Endothelial cell of umbilical vein (primary cell): ENCODE measurements at regions not wholly inside any gene's neighbourhood (a gene's known extent, or its start where the extent isn't known, plus 50 kb on each side); places are given as distances from the start of the nearest gene placed in this dataset.

Source experiments
- CTCF ChIP-seq, 2 donors: IDR thresholded peaks; 1 replicate in 1 of 2; 2 replicates in 1 of 2; pipeline ENCODE4 v1.5.1; 2011; ENCODE audit warnings: low read length in 2 of 2, mild to moderate bottlenecking in 2 of 2, moderate library complexity in 2 of 2, control low read depth in 1 of 2, inconsistent platforms in 1 of 2, low read depth in 1 of 2; ENCODE audit not compliant: insufficient read depth in 1 of 2; ENCODE audit errors: extremely low read depth in 1 of 2
- EZH2 ChIP-seq: IDR thresholded peaks from 2 replicates; pipeline ENCODE4 v1.6.1; 2012; ENCODE audit warnings: borderline replicate concordance, low read depth, mild to moderate bottlenecking, moderate library complexity, low read length, inconsistent platforms; ENCODE audit not compliant: severe bottlenecking
- FOS ChIP-seq: IDR thresholded peaks from 2 replicates; pipeline ENCODE4 v1.6.1; 2011; ENCODE audit warnings: mild to moderate bottlenecking, low read length, moderate library complexity, borderline replicate concordance; ENCODE audit not compliant: insufficient read depth
- GATA2 ChIP-seq: IDR thresholded peaks from 2 replicates; pipeline ENCODE4 v1.7.0; 2011; ENCODE audit warnings: low read depth, mild to moderate bottlenecking, moderate library complexity, mixed read lengths, low read length; ENCODE audit not compliant: insufficient read length, insufficient read depth
- JUN ChIP-seq: IDR thresholded peaks from 2 replicates; pipeline ENCODE4 v1.6.1; 2011; ENCODE audit warnings: borderline replicate concordance, low read depth; ENCODE audit not compliant: insufficient read length, insufficient read depth
- MYC ChIP-seq: IDR thresholded peaks from one replicate; pipeline ENCODE4 v1.6.1; 2011; ENCODE audit warnings: mild to moderate bottlenecking, low read depth, low read length
- POLR2A ChIP-seq: IDR thresholded peaks from 2 replicates; pipeline ENCODE4 v1.6.1; 2012; ENCODE audit warnings: low read depth, mild to moderate bottlenecking, control low read depth, low read length
- POLR2AphosphoS5 ChIP-seq: IDR thresholded peaks from 2 replicates; pipeline ENCODE4 v1.6.1; 2012; ENCODE audit warnings: low read depth, mild to moderate bottlenecking, control low read depth, low read length, moderate library complexity; ENCODE audit not compliant: insufficient read depth
- TF ChIP-seq, protein P1 (sequence below): IDR thresholded peaks from 2 replicates; pipeline ENCODE4 v1.6.1; 2011; ENCODE audit not compliant: insufficient read depth, insufficient read length

GRCh38 chr12:130049666-130050065 lies 112.6 kb upstream of the FZD10 start:
- TF ChIP-seq POLR2A (no peak), EZH2 (no peak), CTCF (IDR thresholded peaks at IDR 0.05; ENCODE audit: extremely low read depth in 1 of 2, insufficient read depth in 1 of 2, low read depth in 1 of 2, low read length in 2 of 2) (no peak), FOS (no peak), POLR2AphosphoS5 (no peak), MYC (no peak), JUN (no peak), GATA2 (no peak)
- TF ChIP-seq, protein P1, sequence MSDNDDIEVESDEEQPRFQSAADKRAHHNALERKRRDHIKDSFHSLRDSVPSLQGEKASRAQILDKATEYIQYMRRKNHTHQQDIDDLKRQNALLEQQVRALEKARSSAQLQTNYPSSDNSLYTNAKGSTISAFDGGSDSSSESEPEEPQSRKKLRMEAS: no peak
